HEK293 (cell line): ENCODE measurements at regions not wholly inside any gene's neighbourhood (a gene's known extent, or its start where the extent isn't known, plus 50 kb on each side); places are given as distances from the start of the nearest gene placed in this dataset.

Source experiments
- CTCF ChIA-PET: fragments of 350-600 bp; formaldehyde crosslinking; extraction: SDS; loops from one replicate; lab custom pipeline; 2021; ENCODE audit warnings: antibody characterized with exemption; lab: Yijun Ruan, JAX
- POLR2A ChIA-PET: fragments of 300-600 bp; formaldehyde crosslinking; extraction: SDS; loops from one replicate; lab custom pipeline; 2020; ENCODE audit warnings: antibody characterized with exemption, inconsistent platforms; lab: Yijun Ruan, JAX
- H3K27ac ChIP-seq: fragments of 200-500 bp; sonication (Bioruptor generic); 2 replicates; pipeline ENCODE4 v1.5.1; 2014; ENCODE audit warnings: low read depth, low read length, control low read depth, inconsistent platforms; ENCODE audit errors: extremely low read depth
- H3K36me3 ChIP-seq, 2 experiments: fragments of 200-500 bp in 1 of 2; sonication (Bioruptor generic) in 1 of 2; 1 replicate in 1 of 2; 2 replicates in 1 of 2; pipeline ENCODE4 v1.5.1; 2014 to 2017; ENCODE audit warnings: inconsistent platforms in 2 of 2, low read length in 2 of 2; ENCODE audit not compliant: control insufficient read depth in 2 of 2, insufficient read depth in 1 of 2
- H3K4me1 ChIP-seq: fragments of 200-500 bp; sonication (Bioruptor generic); 2 replicates; pipeline ENCODE4 v1.5.1; 2014; ENCODE audit warnings: mild to moderate bottlenecking, low read length, inconsistent platforms; ENCODE audit not compliant: control insufficient read depth, insufficient read depth
- H3K4me3 ChIP-seq: 2 replicates; pipeline ENCODE4 v1.5.1; 2011; ENCODE audit warnings: low read depth, mild to moderate bottlenecking, control low read depth, low read length, moderate library complexity
- H3K9me3 ChIP-seq: fragments of 200-500 bp; sonication (Bioruptor generic); 2 replicates; pipeline ENCODE4 v1.5.1; 2014; ENCODE audit warnings: low read depth, low read length, inconsistent platforms; ENCODE audit not compliant: control insufficient read depth, insufficient read depth
- SETDB1 ChIP-seq: IDR thresholded peaks from one replicate; pipeline ENCODE4 v1.6.1; 2017; ENCODE audit warnings: mild to moderate bottlenecking, low read length, moderate library complexity, mixed read lengths; ENCODE audit not compliant: insufficient read length
- TRIM28 ChIP-seq: IDR thresholded peaks from 2 replicates; pipeline ENCODE4 v1.6.1; 2011; ENCODE audit warnings: low read length, control low read depth, borderline replicate concordance
- ZNF121 ChIP-seq: fragments of 450-650 bp; formaldehyde crosslinking; IDR thresholded peaks from 2 replicates; pipeline ENCODE4 v1.5.1; 2016; ENCODE audit warnings: missing biosample characterization, missing genetic modification characterization
- ZNF132 ChIP-seq: fragments of 450-650 bp; formaldehyde crosslinking; IDR thresholded peaks from 2 replicates; pipeline ENCODE4 v1.5.1; 2017; ENCODE audit warnings: missing biosample characterization, missing genetic modification characterization, borderline replicate concordance
- ZNF248 ChIP-seq: fragments of 450-650 bp; formaldehyde crosslinking; IDR thresholded peaks from 2 replicates; pipeline ENCODE4 v1.5.1; 2017; ENCODE audit warnings: missing biosample characterization, missing genetic modification characterization
- ZNF26 ChIP-seq: fragments of 450-650 bp; formaldehyde crosslinking; IDR thresholded peaks from 2 replicates; pipeline ENCODE4 v1.5.1; 2016; ENCODE audit warnings: missing biosample characterization, missing genetic modification characterization
- ZNF335 ChIP-seq: fragments of 450-650 bp; formaldehyde crosslinking; conservative IDR thresholded peaks from 2 replicates; pipeline ENCODE4 v1.5.1; 2016; ENCODE audit warnings: missing biosample characterization, missing genetic modification characterization
- ZNF548 ChIP-seq: fragments of 450-650 bp; formaldehyde crosslinking; IDR thresholded peaks from 2 replicates; pipeline ENCODE4 v1.5.1; 2016; ENCODE audit warnings: missing biosample characterization, missing genetic modification characterization
- ZNF629 ChIP-seq: fragments of 450-650 bp; formaldehyde crosslinking; IDR thresholded peaks from 2 replicates; pipeline ENCODE4 v1.5.1; 2017; ENCODE audit warnings: missing biosample characterization, missing genetic modification characterization
- ZNF707 ChIP-seq: fragments of 450-650 bp; formaldehyde crosslinking; IDR thresholded peaks from 2 replicates; pipeline ENCODE4 v1.5.1; 2016; ENCODE audit warnings: missing biosample characterization, missing genetic modification characterization
- TF ChIP-seq, protein P1 (sequence below): fragments of 450-650 bp; formaldehyde crosslinking; IDR thresholded peaks from 2 replicates; pipeline ENCODE4 v1.5.1; 2016; ENCODE audit warnings: missing biosample characterization, missing genetic modification characterization
- TF ChIP-seq, protein P2 (sequence below): fragments of 450-650 bp; formaldehyde crosslinking; IDR thresholded peaks from 2 replicates; pipeline ENCODE4 v1.5.1; 2016; ENCODE audit warnings: missing biosample characterization, missing genetic modification characterization, low read depth

DNA sequence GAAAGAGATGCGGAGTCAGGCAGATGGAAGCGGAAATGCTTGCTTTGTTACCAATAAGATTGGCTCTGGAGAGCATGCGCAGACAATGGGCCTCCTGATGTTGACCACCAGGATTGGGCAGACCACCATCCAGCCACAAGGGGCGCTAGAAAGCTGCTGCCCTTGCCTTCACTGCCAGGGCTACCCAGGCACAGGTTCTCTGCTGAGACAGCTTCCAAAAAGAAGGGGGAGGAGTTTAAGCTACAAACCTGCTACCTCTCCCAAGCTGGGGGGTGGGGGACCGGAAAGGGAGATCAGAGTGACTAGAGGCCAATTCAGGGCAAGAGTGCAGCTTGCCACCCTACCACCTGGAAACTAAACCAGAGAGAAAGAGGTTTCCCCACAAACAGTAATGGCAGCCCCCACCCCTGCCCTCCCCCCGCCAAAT lies 369.7 kb downstream of the RRAGC start:
- CTCF ChIA-PET, result interaction anchor here (0.5 to 1.4 kb wide), 10 partner anchors 10 to 330 kb away, joined by 3 to 10 read pairs (median 4); no protein-coding TSS in a partner anchor
- POLR2A ChIA-PET, result interaction anchor here (0.6 kb wide), 1 partner anchor 1235 kb away, joined by 3 read pairs; no protein-coding TSS in a partner anchor
- Histone ChIP-seq H3K36me3 (no peaks in the 10 kb centered on the region), H3K27ac (no peak overlapping the region)
- TF ChIP-seq, protein P1, sequence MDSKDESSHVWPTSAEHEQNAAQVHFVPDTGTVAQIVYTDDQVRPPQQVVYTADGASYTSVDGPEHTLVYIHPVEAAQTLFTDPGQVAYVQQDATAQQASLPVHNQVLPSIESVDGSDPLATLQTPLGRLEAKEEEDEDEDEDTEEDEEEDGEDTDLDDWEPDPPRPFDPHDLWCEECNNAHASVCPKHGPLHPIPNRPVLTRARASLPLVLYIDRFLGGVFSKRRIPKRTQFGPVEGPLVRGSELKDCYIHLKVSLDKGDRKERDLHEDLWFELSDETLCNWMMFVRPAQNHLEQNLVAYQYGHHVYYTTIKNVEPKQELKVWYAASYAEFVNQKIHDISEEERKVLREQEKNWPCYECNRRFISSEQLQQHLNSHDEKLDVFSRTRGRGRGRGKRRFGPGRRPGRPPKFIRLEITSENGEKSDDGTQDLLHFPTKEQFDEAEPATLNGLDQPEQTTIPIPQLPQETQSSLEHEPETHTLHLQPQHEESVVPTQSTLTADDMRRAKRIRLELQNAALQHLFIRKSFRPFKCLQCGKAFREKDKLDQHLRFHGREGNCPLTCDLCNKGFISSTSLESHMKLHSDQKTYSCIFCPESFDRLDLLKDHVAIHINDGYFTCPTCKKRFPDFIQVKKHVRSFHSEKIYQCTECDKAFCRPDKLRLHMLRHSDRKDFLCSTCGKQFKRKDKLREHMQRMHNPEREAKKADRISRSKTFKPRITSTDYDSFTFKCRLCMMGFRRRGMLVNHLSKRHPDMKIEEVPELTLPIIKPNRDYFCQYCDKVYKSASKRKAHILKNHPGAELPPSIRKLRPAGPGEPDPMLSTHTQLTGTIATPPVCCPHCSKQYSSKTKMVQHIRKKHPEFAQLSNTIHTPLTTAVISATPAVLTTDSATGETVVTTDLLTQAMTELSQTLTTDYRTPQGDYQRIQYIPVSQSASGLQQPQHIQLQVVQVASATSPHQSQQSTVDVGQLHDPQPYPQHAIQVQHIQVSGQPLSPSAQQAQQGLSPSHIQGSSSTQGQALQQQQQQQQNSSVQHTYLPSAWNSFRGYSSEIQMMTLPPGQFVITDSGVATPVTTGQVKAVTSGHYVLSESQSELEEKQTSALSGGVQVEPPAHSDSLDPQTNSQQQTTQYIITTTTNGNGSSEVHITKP (tag by site-specific recombination), result peak; percentile 40; the same call in 1 of the 2 replicates
- TF ChIP-seq ZNF707 (tag by site-specific recombination) (no peak), TRIM28 (peak; percentile 49; the same call in 1 of the 2 replicates)
- TF ChIP-seq, all 188 proteins: peak for 2
- no peaks in the 10 kb centered on the region for H3K9me3 ChIP-seq
- no peaks in the 10 kb centered on the region for H3K4me1 ChIP-seq
- H3K4me3 ChIP-seq, result no peak overlapping the region

GRCh38 chr1:38488162-38488898 lies 371.2 kb downstream of the RRAGC start:
- H3K9me3 ChIP-seq, result no peaks in the 10 kb centered on the region
- no peak overlapping the region for H3K4me3 ChIP-seq
- ChIA-PET POLR2A (no interaction called here), CTCF (interaction anchor here (0.5 to 1.0 kb wide), 2 partner anchors 22 to 1563 kb away, joined by 3 read pairs; no protein-coding TSS in a partner anchor)
- H3K27ac ChIP-seq, result no peak overlapping the region
- no peaks in the 10 kb centered on the region for H3K36me3 ChIP-seq
- TF ChIP-seq, protein P2, sequence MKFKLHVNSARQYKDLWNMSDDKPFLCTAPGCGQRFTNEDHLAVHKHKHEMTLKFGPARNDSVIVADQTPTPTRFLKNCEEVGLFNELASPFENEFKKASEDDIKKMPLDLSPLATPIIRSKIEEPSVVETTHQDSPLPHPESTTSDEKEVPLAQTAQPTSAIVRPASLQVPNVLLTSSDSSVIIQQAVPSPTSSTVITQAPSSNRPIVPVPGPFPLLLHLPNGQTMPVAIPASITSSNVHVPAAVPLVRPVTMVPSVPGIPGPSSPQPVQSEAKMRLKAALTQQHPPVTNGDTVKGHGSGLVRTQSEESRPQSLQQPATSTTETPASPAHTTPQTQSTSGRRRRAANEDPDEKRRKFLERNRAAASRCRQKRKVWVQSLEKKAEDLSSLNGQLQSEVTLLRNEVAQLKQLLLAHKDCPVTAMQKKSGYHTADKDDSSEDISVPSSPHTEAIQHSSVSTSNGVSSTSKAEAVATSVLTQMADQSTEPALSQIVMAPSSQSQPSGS, result peak; percentile 58
- TF ChIP-seq ZNF629 (tag by site-specific recombination), result peak; percentile 25; the same call in 1 of the 2 replicates
- TF ChIP-seq ZNF548 (tag by site-specific recombination), result peak; percentile 93
- TF ChIP-seq ZNF26 (tag by site-specific recombination), result no peak
- peak; percentile 41 for TF ChIP-seq SETDB1
- no peak for TF ChIP-seq ZNF132 (tag by site-specific recombination)
- no peak for TF ChIP-seq ZNF248 (tag by site-specific recombination)
- no peaks in the 10 kb centered on the region for H3K4me1 ChIP-seq

DNA sequence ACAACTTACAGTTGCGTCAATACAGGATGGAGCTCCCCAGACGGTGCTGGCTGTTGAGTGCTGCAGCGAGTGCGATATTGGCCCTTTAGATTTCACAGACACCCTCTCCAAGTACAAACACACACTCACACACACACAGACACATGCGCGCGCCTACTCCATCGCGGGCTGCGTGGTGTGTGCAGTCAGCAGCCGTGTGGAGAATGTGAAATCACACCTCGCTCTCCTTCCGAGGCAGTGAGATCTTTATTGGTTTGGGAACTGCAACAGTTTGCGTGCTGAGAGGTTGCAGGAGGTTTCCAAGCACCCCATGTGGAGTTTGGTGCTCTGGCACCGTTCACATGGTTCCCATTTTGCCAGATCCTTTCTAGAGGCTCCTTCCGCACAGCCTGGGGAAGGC lies 372.2 kb downstream of the RRAGC start:
- no peak for TF ChIP-seq ZNF335 (tag by site-specific recombination)
- no peak for TF ChIP-seq ZNF121 (tag by site-specific recombination)
- ChIA-PET CTCF (no interaction called here), POLR2A (no interaction called here)
- no peaks in the 10 kb centered on the region for H3K36me3 ChIP-seq
- no peak overlapping the region for H3K27ac ChIP-seq
- no peaks in the 10 kb centered on the region for H3K9me3 ChIP-seq
- H3K4me3 ChIP-seq, result no peak overlapping the region
- H3K4me1 ChIP-seq, result no peaks in the 10 kb centered on the region
